Tibial artery (tissue), 4 donors: ENCODE measurements at regions not wholly inside any gene's neighbourhood (a gene's known extent, or its start where the extent isn't known, plus 50 kb on each side); places are given as distances from the start of the nearest gene placed in this dataset.

Experiments
- DNase-seq, 2 donors: peaks; one replicate each; pipeline ENCODE4 v3.0.0-alpha.2; 2019
- H3K27ac ChIP-seq, 2 donors: fragments of 200-600 bp; sonication (generic) in 1 of 2; 1 replicate in 1 of 2; 2 replicates in 1 of 2; pipeline ENCODE4 v1.5.1; 2018 to 2019; ENCODE audit warnings: mild to moderate bottlenecking in 1 of 2
- H3K27me3 ChIP-seq, 2 donors: fragments of 200-600 bp; sonication (generic) in 1 of 2; one replicate each; pipeline versions ENCODE4 v1.5.1 to v1.6.0; 2016 to 2019
- H3K36me3 ChIP-seq, 3 donors: fragments of 200-600 bp; sonication (generic) in 2 of 3; one replicate each; pipeline ENCODE4 v1.5.1; 2016 to 2019; ENCODE audit warnings: mild to moderate bottlenecking in 2 of 3
- H3K4me1 ChIP-seq, 4 donors: fragments of 200-600 bp; sonication (generic) in 2 of 4; 1 replicate in 3 of 4; 2 replicates in 1 of 4; pipeline ENCODE4 v1.5.1; 2016 to 2019
- H3K4me3 ChIP-seq, 2 donors: fragments of 200-600 bp; sonication (generic) in 1 of 2; 1 replicate in 1 of 2; 2 replicates in 1 of 2; pipeline ENCODE4 v1.5.1; 2018 to 2019; ENCODE audit warnings: mild to moderate bottlenecking in 2 of 2
- H3K9me3 ChIP-seq, 3 donors: fragments of 200-600 bp; sonication (generic) in 1 of 3; one replicate each; pipeline ENCODE4 v1.5.1; 2016 to 2019
- intact Hi-C: fragments of 100-400 bp; cut with DNase I; formaldehyde crosslinking; loops from one replicate; pipeline ENCODE4 v1.15.0; 2023; ENCODE audit warnings: low total_unique reads
- TF ChIP-seq, protein P1 (sequence below), 2 experiments: fragments of 200-600 bp in 1 of 2; fragments of 450-650 bp in 1 of 2; IDR thresholded peaks; one replicate each; pipeline ENCODE4 v1.5.1; 2017 to 2019; ENCODE audit warnings: antibody characterized with exemption in 2 of 2, mild to moderate bottlenecking in 1 of 2, moderate library complexity in 1 of 2

DNA sequence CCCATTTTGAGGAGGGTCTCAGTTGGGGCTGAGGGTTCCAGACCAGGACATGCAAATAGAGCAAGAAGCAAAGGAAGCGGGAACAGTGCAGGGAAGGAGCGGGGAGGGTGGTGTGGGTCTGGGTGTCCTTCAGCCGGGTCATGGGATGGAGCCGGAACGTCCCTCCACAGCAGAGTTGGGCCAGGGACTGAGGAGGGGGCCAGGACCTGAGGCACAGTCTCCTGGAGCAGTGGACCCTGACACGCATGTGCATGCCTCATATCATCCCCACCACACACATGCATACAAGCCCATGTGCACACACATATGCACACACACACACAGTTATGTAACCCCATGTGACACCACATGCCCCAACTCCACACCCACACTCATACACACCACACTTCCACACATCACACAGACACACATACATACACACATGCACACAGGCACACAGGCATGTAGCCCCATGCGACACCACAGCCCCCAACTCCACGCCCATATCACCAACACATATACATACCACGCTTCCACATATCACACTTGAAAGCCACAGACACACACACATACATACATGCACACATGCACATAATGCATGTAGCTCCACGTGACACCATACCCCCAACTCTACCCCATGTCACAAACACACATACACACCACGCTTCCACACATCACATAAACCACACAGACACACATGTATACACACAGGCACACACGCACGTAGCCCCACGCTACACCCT is 1026.6 kb downstream of the BRD1 start:
- no peak for DNase-seq
- Histone ChIP-seq H3K4me1 (no peaks in the 10 kb centered on the region), H3K27me3 (peaks cover 0 to 2% of the 10 kb centered on the region in 2 donors), H3K27ac (no peak overlapping the region), H3K36me3 (no peaks in the 10 kb centered on the region), H3K4me3 (no peak overlapping the region), H3K9me3 (no peaks in the 10 kb centered on the region)
- TF ChIP-seq, protein P1, sequence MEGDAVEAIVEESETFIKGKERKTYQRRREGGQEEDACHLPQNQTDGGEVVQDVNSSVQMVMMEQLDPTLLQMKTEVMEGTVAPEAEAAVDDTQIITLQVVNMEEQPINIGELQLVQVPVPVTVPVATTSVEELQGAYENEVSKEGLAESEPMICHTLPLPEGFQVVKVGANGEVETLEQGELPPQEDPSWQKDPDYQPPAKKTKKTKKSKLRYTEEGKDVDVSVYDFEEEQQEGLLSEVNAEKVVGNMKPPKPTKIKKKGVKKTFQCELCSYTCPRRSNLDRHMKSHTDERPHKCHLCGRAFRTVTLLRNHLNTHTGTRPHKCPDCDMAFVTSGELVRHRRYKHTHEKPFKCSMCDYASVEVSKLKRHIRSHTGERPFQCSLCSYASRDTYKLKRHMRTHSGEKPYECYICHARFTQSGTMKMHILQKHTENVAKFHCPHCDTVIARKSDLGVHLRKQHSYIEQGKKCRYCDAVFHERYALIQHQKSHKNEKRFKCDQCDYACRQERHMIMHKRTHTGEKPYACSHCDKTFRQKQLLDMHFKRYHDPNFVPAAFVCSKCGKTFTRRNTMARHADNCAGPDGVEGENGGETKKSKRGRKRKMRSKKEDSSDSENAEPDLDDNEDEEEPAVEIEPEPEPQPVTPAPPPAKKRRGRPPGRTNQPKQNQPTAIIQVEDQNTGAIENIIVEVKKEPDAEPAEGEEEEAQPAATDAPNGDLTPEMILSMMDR (IDR thresholded peaks at IDR 0.05): no peak
- intact Hi-C loops: no loop called here

DNA sequence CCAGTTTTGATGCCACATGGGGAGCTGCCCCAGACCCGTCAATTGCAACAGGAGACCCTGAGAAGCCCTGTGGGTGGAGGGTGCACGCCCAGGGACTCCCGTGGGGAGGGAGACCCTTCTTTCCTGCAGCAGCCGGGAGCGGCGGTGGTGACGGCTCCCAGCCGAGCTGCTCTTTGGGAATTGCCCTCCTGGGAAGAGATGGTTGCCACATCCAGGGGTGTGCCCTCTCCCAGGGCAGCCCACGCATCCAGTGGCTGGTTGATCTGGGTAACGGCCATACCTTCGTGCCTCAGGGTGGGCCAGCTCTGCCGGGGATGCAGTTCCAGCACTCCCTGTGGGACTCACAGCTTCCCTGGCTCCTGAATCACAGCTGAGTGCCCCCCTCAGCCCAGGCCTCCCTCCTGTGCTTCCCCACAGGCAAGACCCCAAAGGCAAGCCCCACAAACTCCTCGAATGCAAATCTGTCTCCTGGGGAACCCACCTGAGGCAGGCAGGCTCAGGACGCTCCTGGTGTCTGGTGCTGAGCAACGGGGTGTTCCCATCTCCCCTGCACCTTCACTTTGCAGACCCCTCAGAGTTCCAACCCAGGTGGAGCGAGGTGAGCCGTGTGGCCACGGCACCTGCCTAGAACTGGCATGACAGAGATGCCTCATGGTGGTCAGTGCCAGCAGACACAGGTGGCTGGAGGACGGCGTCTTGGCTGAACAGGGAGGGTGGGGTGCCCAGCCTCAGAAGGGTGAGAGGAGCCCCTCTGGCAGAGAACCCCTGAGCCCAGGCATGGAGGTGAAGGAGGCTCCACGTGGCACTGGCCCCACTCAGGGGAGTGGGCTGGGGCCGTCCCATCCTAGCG is 1027.4 kb downstream of the BRD1 start:
- Histone ChIP-seq H3K27me3 (peaks cover 0 to 2% of the 10 kb centered on the region in 2 donors), H3K4me1 (no peaks in the 10 kb centered on the region), H3K4me3 (no peak overlapping the region), H3K27ac (no peak overlapping the region), H3K36me3 (no peaks in the 10 kb centered on the region), H3K9me3 (no peaks in the 10 kb centered on the region)
- TF ChIP-seq, protein P1 (IDR thresholded peaks at IDR 0.05): no peak
- intact Hi-C loops: no loop called here
- DNase-seq: no peak

DNA sequence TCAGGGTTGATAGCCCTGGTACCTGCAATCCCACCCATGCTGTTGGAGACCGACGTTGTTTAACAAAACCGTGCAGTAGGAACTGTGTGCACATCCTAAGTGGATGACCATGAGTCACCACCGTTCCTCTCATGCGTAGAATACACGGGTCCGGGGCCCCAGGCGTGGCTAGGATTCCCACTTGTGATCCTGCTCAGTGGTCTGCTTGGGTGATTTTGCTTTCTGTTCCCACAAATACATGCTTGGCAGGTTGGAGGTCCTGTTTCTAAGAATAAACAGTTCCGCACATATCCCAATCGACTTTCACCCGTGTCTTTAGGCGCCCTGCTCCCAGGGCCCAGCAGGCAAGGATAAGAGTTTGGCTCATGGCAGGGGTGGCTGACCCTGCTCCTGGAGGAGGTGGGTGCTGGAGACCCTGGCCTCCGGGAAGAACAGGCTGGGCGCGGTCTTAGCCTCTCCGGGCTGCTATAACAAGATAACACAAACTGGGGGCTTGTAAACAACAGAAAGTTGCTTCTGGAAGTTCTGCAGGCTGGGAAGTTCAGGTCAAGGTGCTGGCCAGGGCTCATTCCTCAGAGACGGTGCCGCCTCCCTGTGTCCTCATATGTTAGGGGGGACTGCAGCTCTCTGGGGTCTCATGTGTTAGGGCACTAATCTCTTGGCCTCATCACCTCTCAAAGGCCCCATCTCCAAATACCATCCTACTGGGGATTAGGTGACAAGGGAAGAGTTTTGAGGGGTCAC is 1028.3 kb downstream of the BRD1 start:
- intact Hi-C loops: no loop called here
- Histone ChIP-seq H3K27ac (no peak overlapping the region), H3K4me3 (no peak overlapping the region), H3K27me3 (peaks cover 0 to 2% of the 10 kb centered on the region in 2 donors), H3K4me1 (no peaks in the 10 kb centered on the region), H3K9me3 (no peaks in the 10 kb centered on the region), H3K36me3 (no peaks in the 10 kb centered on the region)
- DNase-seq: no peak
- TF ChIP-seq, protein P1 (IDR thresholded peaks at IDR 0.05): no peak

DNA sequence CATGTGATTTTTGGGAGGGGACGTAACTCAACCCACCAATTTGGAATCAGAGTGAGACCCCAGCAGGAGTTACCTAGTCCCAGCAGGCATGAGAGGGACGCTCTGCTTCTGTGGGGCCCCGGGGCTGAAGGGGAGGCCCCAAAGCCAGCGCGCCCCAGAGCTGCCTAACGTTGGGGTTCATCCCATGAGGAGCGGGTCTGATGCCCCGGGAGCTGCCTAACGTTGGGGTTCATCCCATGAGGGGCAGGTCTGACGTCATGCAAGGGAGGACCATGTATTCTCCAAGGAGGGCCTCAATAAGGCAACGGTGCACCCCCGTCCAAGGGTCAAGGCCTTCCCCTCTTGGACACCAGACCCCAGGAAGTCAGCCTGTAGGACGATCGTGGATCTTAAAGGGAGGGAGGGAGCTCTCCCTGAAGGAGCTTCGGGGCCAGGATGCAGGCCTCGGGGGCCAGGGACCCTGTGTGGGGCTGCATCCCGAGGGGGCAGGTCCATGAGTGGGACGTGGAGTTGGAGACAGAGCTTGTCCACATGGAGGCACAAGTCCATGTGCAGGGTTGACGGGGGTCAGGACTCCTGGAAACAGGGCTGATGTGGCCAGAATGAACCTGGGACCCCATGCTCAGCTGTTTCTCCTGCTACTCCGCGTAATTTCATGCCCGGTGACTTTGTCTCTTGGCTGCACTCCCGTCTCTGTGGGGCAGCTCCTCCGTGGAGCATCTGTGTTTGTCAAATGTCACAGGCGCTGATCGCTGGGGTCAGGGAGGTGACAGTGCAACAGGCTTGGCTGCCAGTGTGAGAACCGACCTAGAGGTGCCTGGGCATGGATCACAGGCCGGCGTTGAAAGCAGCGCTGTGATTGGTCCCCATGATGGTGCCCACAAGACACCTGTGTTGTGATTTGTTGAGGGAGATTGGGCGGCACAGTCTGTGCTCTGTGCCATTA is 1029.1 kb downstream of the BRD1 start:
- DNase-seq: no peak
- intact Hi-C loops: no loop called here
- no peak overlapping the region for H3K4me3 ChIP-seq
- no peaks in the 10 kb centered on the region for H3K9me3 ChIP-seq
- no peaks in the 10 kb centered on the region for H3K36me3 ChIP-seq
- no peaks in the 10 kb centered on the region for H3K4me1 ChIP-seq
- peaks cover 0 to 2% of the 10 kb centered on the region in 2 donors for H3K27me3 ChIP-seq
- TF ChIP-seq, protein P1 (IDR thresholded peaks at IDR 0.05): no peak
- no peak overlapping the region for H3K27ac ChIP-seq

DNA sequence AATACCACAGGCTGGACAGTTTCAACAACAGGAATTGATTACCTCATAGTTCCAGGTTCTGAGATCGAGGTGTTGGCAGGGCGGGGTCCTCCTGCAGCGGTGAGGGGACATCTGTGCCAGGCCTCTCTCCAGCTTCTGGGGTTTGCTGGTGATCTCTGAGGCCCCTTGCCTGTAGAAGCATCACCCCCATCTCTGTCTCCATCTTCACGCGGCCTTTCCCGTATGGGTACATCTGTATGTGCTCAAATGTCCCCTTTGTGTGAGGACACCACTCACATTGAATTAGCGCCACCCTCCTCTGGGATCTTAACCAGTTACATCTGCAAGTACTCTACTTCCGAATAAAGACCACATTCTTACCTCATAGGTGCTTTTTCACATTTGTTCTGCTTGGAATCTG is 1029.9 kb downstream of the BRD1 start:
- no peak overlapping the region for H3K27ac ChIP-seq
- H3K27me3 ChIP-seq: peaks cover 0 to 2% of the 10 kb centered on the region in 2 donors
- no peaks in the 10 kb centered on the region for H3K9me3 ChIP-seq
- no peaks in the 10 kb centered on the region for H3K4me1 ChIP-seq
- DNase-seq: no peak
- TF ChIP-seq, protein P1 (IDR thresholded peaks at IDR 0.05): no peak
- intact Hi-C loops: no loop called here
- H3K36me3 ChIP-seq: no peaks in the 10 kb centered on the region
- no peak overlapping the region for H3K4me3 ChIP-seq
